ENCODE measurements at regions not wholly inside any gene's neighbourhood (a gene's known extent, or its start where the extent isn't known, plus 50 kb on each side); places are given as distances from the start of the nearest gene placed in this dataset.

GRCh38 chr20:55229451-55229850, 754.1 kb downstream of the DOK5 start:
- TF ChIP-seq, protein P1, sequence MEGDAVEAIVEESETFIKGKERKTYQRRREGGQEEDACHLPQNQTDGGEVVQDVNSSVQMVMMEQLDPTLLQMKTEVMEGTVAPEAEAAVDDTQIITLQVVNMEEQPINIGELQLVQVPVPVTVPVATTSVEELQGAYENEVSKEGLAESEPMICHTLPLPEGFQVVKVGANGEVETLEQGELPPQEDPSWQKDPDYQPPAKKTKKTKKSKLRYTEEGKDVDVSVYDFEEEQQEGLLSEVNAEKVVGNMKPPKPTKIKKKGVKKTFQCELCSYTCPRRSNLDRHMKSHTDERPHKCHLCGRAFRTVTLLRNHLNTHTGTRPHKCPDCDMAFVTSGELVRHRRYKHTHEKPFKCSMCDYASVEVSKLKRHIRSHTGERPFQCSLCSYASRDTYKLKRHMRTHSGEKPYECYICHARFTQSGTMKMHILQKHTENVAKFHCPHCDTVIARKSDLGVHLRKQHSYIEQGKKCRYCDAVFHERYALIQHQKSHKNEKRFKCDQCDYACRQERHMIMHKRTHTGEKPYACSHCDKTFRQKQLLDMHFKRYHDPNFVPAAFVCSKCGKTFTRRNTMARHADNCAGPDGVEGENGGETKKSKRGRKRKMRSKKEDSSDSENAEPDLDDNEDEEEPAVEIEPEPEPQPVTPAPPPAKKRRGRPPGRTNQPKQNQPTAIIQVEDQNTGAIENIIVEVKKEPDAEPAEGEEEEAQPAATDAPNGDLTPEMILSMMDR (IDR thresholded peaks at IDR 0.05), result no peak
- no peak for TF ChIP-seq POLR2A (IDR thresholded peaks at IDR 0.05)
